HG03066 (cell line): ENCODE measurements at regions not wholly inside any gene's neighbourhood (a gene's known extent, or its start where the extent isn't known, plus 50 kb on each side); places are given as distances from the start of the nearest gene placed in this dataset.
"Not testable (repeated sequence)": the region's sequence is repeated elsewhere in the genome, so short reads cannot be mapped to it uniquely, and the experiment has no call there.

Experiments
- ATAC-seq: cut with Tn5 transposase; IDR thresholded peaks from one replicate; pipeline ENCODE4 v1.9.1; 2021; ENCODE audit warnings: low read depth; ENCODE audit not compliant: unreplicated experiment

GRCh38 chr2:167756446-167756845 is 490.9 kb downstream of the STK39 start:
- no peak for ATAC-seq

- no peak for ATAC-seq
Measured at GRCh38 chr2:167753142-167753541, 494.3 kb downstream of the STK39 start.

- ATAC-seq = no peak
Measured at GRCh38 chr2:167752734-167753133, 494.7 kb downstream of the STK39 start.

- ATAC-seq = no peak
Measured at GRCh38 chr2:167750675-167751074, 496.7 kb downstream of the STK39 start.

- no peak for ATAC-seq
Measured at GRCh38 chr2:167749660-167750059, 497.7 kb downstream of the STK39 start.

- no peak for ATAC-seq
Measured at GRCh38 chr2:167749016-167749415, 498.4 kb downstream of the STK39 start.

GRCh38 chr2:167748536-167748935 is 498.9 kb downstream of the STK39 start:
- ATAC-seq = no peak

- no peak for ATAC-seq
Measured at GRCh38 chr2:167745667-167746066, 501.7 kb downstream of the STK39 start.

- ATAC-seq = not testable (repeated sequence)
Measured at GRCh38 chr2:167739921-167740320, 507.5 kb downstream of the STK39 start.

GRCh38 chr2:167733747-167734146 is 513.6 kb downstream of the STK39 start:
- ATAC-seq = no peak

- ATAC-seq = no peak
Measured at GRCh38 chr2:167732326-167732725, 515.1 kb downstream of the STK39 start.

- no peak for ATAC-seq
Measured at GRCh38 chr2:167729911-167730310, 517.5 kb downstream of the STK39 start.

GRCh38 chr2:167726788-167727187 is 520.6 kb downstream of the STK39 start:
- no peak for ATAC-seq

- no peak for ATAC-seq
Measured at GRCh38 chr2:167721593-167721992, 525.8 kb downstream of the STK39 start.

GRCh38 chr2:167719410-167719809 is 528.0 kb downstream of the STK39 start:
- no peak for ATAC-seq

GRCh38 chr2:167718560-167718959 is 528.8 kb downstream of the STK39 start:
- ATAC-seq = no peak

- no peak for ATAC-seq
Measured at GRCh38 chr2:167715932-167716331, 531.5 kb downstream of the STK39 start.

GRCh38 chr2:167715498-167715897 is 531.9 kb downstream of the STK39 start:
- ATAC-seq = not testable (repeated sequence)

- no peak for ATAC-seq
Measured at GRCh38 chr2:167712275-167712674, 535.1 kb downstream of the STK39 start.

GRCh38 chr2:167708998-167709397 is 538.4 kb downstream of the STK39 start:
- no peak for ATAC-seq

GRCh38 chr2:167706800-167707199 is 540.6 kb downstream of the STK39 start:
- no peak for ATAC-seq

GRCh38 chr2:167703441-167703840 is 544.0 kb downstream of the STK39 start:
- no peak for ATAC-seq

GRCh38 chr2:167702227-167702626 is 545.2 kb downstream of the STK39 start:
- ATAC-seq = no peak
